CD4-positive, CD25-positive, alpha-beta regulatory T cell (primary cell): ENCODE measurements at regions not wholly inside any gene's neighbourhood (a gene's known extent, or its start where the extent isn't known, plus 50 kb on each side); places are given as distances from the start of the nearest gene placed in this dataset.
A peak's percentile ranks its signal among the peaks of the same experiment; 100 is the strongest.
"Not testable (repeated sequence)": the region's sequence is repeated elsewhere in the genome, so short reads cannot be mapped to it uniquely, and the experiment has no call there.

Experiments used
- ATAC-seq, 2 donors: fragments of 150-1000 bp; cut with Tn5 transposase; one replicate each; pipeline ENCODE4 v1.10.0; 2021; ENCODE audit warnings: low read depth in 2 of 2, moderate number of reproducible peaks in 2 of 2, moderate library complexity in 1 of 2
- DNase-seq, 3 donors: peaks; one replicate each; pipeline versions ENCODE4 v3.0.0 to v3.0.0-alpha.2; 2012 to 2022; ENCODE audit warnings: mixed read lengths in 1 of 3
- H3K27ac ChIP-seq: one replicate; pipeline ENCODE4 v1.7.0; 2013; ENCODE audit warnings: mild to moderate bottlenecking, low read length; ENCODE audit not compliant: insufficient read depth, poor library complexity, severe bottlenecking
- H3K27me3 ChIP-seq: one replicate; pipeline ENCODE4 v1.7.0; 2013; ENCODE audit warnings: low read length; ENCODE audit not compliant: control insufficient read depth, insufficient read depth
- H3K36me3 ChIP-seq: one replicate; pipeline ENCODE4 v1.7.0; 2013; ENCODE audit warnings: mild to moderate bottlenecking, low read length, moderate library complexity; ENCODE audit not compliant: control insufficient read depth, insufficient read depth
- H3K4me1 ChIP-seq: 2 replicates; pipeline ENCODE4 v1.7.0; 2013; ENCODE audit warnings: mild to moderate bottlenecking, low read length; ENCODE audit not compliant: insufficient read depth, control insufficient read depth, poor library complexity, severe bottlenecking
- H3K4me3 ChIP-seq: one replicate; pipeline ENCODE4 v1.7.0; 2013; ENCODE audit warnings: low read depth, mild to moderate bottlenecking, low read length, moderate library complexity
- H3K9me3 ChIP-seq, 2 experiments: 1 replicate in 1 of 2; 2 replicates in 1 of 2; pipeline ENCODE4 v1.7.0; 2013; ENCODE audit warnings: low read length in 2 of 2, mild to moderate bottlenecking in 1 of 2, moderate library complexity in 1 of 2; ENCODE audit not compliant: control insufficient read depth in 2 of 2
- H3K27ac Mint-ChIP-seq, 3 donors: one replicate each; pipeline ENCODE4 v1.8.0; 2020 to 2022; ENCODE audit warnings: mild to moderate bottlenecking in 3 of 3, mixed read lengths in 3 of 3, moderate library complexity in 2 of 3
- H3K27me3 Mint-ChIP-seq: one replicate; pipeline ENCODE4 v1.8.0; 2022; ENCODE audit warnings: mild to moderate bottlenecking, mixed read lengths
- H3K36me3 Mint-ChIP-seq: one replicate; pipeline ENCODE4 v1.8.0; 2020; ENCODE audit warnings: mixed read lengths
- H3K4me1 Mint-ChIP-seq, 4 donors: one replicate each; pipeline ENCODE4 v1.8.0; 2020 to 2022; ENCODE audit warnings: mixed read lengths in 4 of 4, mild to moderate bottlenecking in 1 of 4
- H3K4me3 Mint-ChIP-seq, 4 donors: one replicate each; pipeline ENCODE4 v1.8.0; 2020 to 2022; ENCODE audit warnings: mild to moderate bottlenecking in 4 of 4, mixed read lengths in 4 of 4, moderate library complexity in 3 of 4
- H3K9me3 Mint-ChIP-seq, 7 donors: one replicate each; pipeline ENCODE4 v1.8.0; 2020 to 2022; ENCODE audit warnings: mixed read lengths in 7 of 7, mild to moderate bottlenecking in 3 of 7, moderate library complexity in 2 of 7

DNA sequence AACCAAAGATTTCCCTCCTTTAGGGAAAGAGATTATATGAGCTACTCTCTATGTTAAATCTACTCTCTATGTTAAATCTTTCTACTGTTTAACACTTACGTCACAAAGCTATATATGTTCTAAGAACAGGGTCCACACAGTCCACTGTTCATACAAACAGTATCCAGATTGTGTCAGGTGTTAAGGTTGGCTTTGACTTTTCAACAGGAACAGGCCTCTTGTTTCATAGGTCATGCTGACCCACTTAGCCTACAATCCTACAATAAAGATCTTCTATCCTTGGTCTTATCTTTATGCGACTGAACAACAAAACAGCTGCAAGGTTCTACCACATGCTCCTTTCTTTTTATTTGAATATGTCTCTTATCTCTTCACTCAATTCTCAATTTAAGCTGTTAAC is 134.9 kb downstream of the LTN1 start:
- H3K27me3 Mint-ChIP-seq = no peaks in the 10 kb centered on the region
- no peaks in the 10 kb centered on the region for H3K27me3 ChIP-seq
- no peak overlapping the region for H3K4me3 Mint-ChIP-seq
- peaks cover 0 to 1% of the 10 kb centered on the region in 2 experiments for H3K9me3 ChIP-seq
- H3K36me3 ChIP-seq = no peaks in the 10 kb centered on the region
- DNase-seq (no peak), ATAC-seq (no peak)
- peaks cover 5 to 22% (median 16%) of the 10 kb centered on the region in 4 donors for H3K4me1 Mint-ChIP-seq
- no peak overlapping the region for H3K4me3 ChIP-seq
- peaks cover 40% of the 10 kb centered on the region for H3K36me3 Mint-ChIP-seq
- H3K4me1 ChIP-seq = no peaks in the 10 kb centered on the region
- H3K9me3 Mint-ChIP-seq = peaks cover 0 to 12% (median 0%) of the 10 kb centered on the region in 7 donors
- no peak overlapping the region for H3K27ac ChIP-seq
- H3K27ac Mint-ChIP-seq = no peak overlapping the region

DNA sequence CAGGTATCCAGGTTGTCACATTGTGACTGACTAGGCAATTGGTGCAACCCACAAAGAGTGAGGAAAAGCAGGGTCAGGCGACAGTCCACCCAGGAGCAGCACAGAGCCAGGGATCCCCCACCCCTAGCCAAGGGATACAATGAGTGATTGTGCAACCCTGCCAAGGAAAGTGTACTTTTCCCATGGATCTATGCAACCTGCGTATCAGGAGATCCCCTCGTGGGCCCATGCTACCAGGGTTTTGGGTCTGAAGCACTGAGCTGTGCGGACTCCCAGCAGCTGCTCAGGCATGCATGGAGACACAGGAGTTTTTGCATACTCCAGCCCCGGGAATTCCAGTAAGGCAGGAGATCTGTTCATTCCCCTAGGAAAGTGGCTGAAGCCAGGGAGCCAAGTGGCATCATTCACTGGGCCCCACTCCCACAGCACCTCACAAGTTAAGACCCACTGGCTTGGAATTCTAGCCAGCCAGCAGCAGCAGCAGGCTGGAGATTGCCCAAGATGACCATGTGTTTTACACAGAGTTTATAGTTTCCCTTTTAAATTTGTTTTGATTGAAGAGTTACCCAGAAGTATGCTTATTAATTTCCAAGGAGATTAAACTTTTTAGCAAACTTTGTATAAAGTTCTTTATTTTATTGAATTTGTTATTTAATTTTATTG is 136.0 kb downstream of the LTN1 start:
- Histone ChIP-seq H3K4me1 (no peaks in the 10 kb centered on the region), H3K27me3 (no peaks in the 10 kb centered on the region), H3K36me3 (no peaks in the 10 kb centered on the region), H3K4me3 (no peak overlapping the region), H3K9me3 (peaks cover 0 to 1% of the 10 kb centered on the region in 2 experiments), H3K27ac (no peak overlapping the region)
- DNase-seq (no peak), ATAC-seq (no peak)
- no peak overlapping the region for H3K4me3 Mint-ChIP-seq
- H3K4me1 Mint-ChIP-seq = peaks cover 5 to 22% (median 12%) of the 10 kb centered on the region in 4 donors
- H3K27ac Mint-ChIP-seq = no peak overlapping the region
- H3K27me3 Mint-ChIP-seq = no peaks in the 10 kb centered on the region
- peaks cover 39% of the 10 kb centered on the region for H3K36me3 Mint-ChIP-seq
- peaks cover 0 to 12% (median 0%) of the 10 kb centered on the region in 7 donors for H3K9me3 Mint-ChIP-seq

GRCh38 chr21:28852706-28853105 is 140.0 kb downstream of the LTN1 start:
- ATAC-seq = no peak
- no peak overlapping the region for H3K4me3 Mint-ChIP-seq
- H3K27ac ChIP-seq = no peak overlapping the region
- no peak for DNase-seq
- H3K9me3 ChIP-seq = peaks cover 0 to 1% of the 10 kb centered on the region in 2 experiments
- no peaks in the 10 kb centered on the region for H3K36me3 ChIP-seq
- H3K36me3 Mint-ChIP-seq = peaks cover 21% of the 10 kb centered on the region
- peaks cover 0 to 12% (median 0%) of the 10 kb centered on the region in 7 donors for H3K9me3 Mint-ChIP-seq
- H3K4me1 ChIP-seq = no peaks in the 10 kb centered on the region
- no peak overlapping the region for H3K4me3 ChIP-seq
- H3K27me3 ChIP-seq = no peaks in the 10 kb centered on the region
- peaks cover 4 to 17% (median 11%) of the 10 kb centered on the region in 4 donors for H3K4me1 Mint-ChIP-seq
- no peaks in the 10 kb centered on the region for H3K27me3 Mint-ChIP-seq
- H3K27ac Mint-ChIP-seq = no peak overlapping the region

GRCh38 chr21:28851645-28852044 is 141.0 kb downstream of the LTN1 start:
- no peak for ATAC-seq
- H3K9me3 Mint-ChIP-seq = peaks cover 0 to 12% (median 0%) of the 10 kb centered on the region in 7 donors
- Histone ChIP-seq H3K27ac (no peak overlapping the region), H3K4me3 (no peak overlapping the region), H3K36me3 (no peaks in the 10 kb centered on the region), H3K4me1 (no peaks in the 10 kb centered on the region), H3K9me3 (peaks cover 0 to 1% of the 10 kb centered on the region in 2 experiments), H3K27me3 (no peaks in the 10 kb centered on the region)
- H3K27me3 Mint-ChIP-seq = no peaks in the 10 kb centered on the region
- peaks cover 21% of the 10 kb centered on the region for H3K36me3 Mint-ChIP-seq
- no peak overlapping the region for H3K27ac Mint-ChIP-seq
- no peak overlapping the region for H3K4me3 Mint-ChIP-seq
- peaks cover 4 to 17% (median 9%) of the 10 kb centered on the region in 4 donors for H3K4me1 Mint-ChIP-seq
- DNase-seq = no peak

- not testable (repeated sequence) for DNase-seq, ATAC-seq, H3K4me3 ChIP-seq, H3K9me3 ChIP-seq, H3K27ac ChIP-seq, H3K9me3 Mint-ChIP-seq, H3K27me3 Mint-ChIP-seq, H3K27me3 ChIP-seq, H3K36me3 ChIP-seq
- peaks cover 25% of the 10 kb centered on the region for H3K4me1 ChIP-seq
- Mint-ChIP-seq H3K27ac (peak overlapping the region in 1 of 3 donors; percentile 19), H3K4me1 (peaks cover 29 to 53% (median 35%) of the 10 kb centered on the region in 4 donors), H3K36me3 (peaks cover 14% of the 10 kb centered on the region), H3K4me3 (peak overlapping the region in 1 of 4 donors; percentile 3)
Observed at GRCh38 chr21:28839237-28839636, 153.4 kb downstream of the LTN1 start.

DNA sequence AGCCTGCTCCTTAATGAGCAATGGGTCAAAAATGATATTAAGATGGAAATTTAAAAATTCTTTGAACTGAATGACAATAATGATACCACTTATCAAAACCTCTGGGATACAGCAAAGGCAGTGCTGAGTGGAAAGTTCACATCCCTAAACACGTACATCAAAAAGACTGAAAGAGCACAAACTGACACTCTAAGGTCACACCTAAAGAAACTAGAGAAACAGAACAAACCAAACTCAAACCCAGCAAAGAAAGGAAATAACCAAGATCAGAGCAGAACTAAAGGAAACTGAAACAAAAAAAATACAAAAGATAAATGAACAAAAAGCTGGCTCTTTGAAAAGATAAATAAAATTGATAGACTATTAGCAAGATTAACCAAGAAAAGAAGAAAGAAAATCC is 155.3 kb downstream of the LTN1 start:
- not testable (repeated sequence) for H3K27me3 ChIP-seq, H3K9me3 ChIP-seq, H3K36me3 ChIP-seq, H3K27me3 Mint-ChIP-seq, ATAC-seq, H3K9me3 Mint-ChIP-seq
- Mint-ChIP-seq H3K4me3 (peak overlapping the region; percentile 16 to 86 (median 71)), H3K27ac (peak overlapping the region; percentile 50 to 58 (median 57)), H3K36me3 (peaks cover 11% of the 10 kb centered on the region), H3K4me1 (peaks cover 39 to 71% (median 51%) of the 10 kb centered on the region in 4 donors)
- Histone ChIP-seq H3K4me3 (peak overlapping the region; percentile 79), H3K4me1 (peaks cover 43% of the 10 kb centered on the region), H3K27ac (peak overlapping the region; percentile 58)
- peak in 2 of 3 donors; percentile 25 to 72 for DNase-seq

GRCh38 chr21:28836588-28836987 is 156.1 kb downstream of the LTN1 start:
- Histone ChIP-seq H3K27ac (peak overlapping the region; percentile 58), H3K4me1 (peaks cover 51% of the 10 kb centered on the region), H3K4me3 (peak overlapping the region; percentile 79)
- H3K4me3 Mint-ChIP-seq = peak overlapping the region; percentile 85 to 94 (median 87)
- not testable (repeated sequence) for H3K36me3 Mint-ChIP-seq, H3K36me3 ChIP-seq, H3K27me3 Mint-ChIP-seq, H3K27me3 ChIP-seq, H3K9me3 Mint-ChIP-seq, H3K9me3 ChIP-seq, ATAC-seq
- peak in 2 of 3 donors; percentile 36 to 63 for DNase-seq
- H3K4me1 Mint-ChIP-seq = peaks cover 45 to 79% (median 56%) of the 10 kb centered on the region in 4 donors
- peak overlapping the region; percentile 50 to 98 (median 81) for H3K27ac Mint-ChIP-seq
